Mammary epithelial cell (primary cell): ENCODE measurements at regions not wholly inside any gene's neighbourhood (a gene's known extent, or its start where the extent isn't known, plus 50 kb on each side); places are given as distances from the start of the nearest gene placed in this dataset.

Experiments
- CTCF ChIP-seq, 2 donors: IDR thresholded peaks in 1 of 2; conservative IDR thresholded peaks in 1 of 2; 2 replicates each; pipeline ENCODE4 v1.5.1; 2011 to 2012; ENCODE audit warnings: inconsistent platforms in 2 of 2, low read length in 2 of 2, mild to moderate bottlenecking in 2 of 2, control low read depth in 1 of 2, low read depth in 1 of 2; ENCODE audit not compliant: insufficient read depth in 1 of 2; ENCODE audit errors: extremely low read depth in 1 of 2
- EZH2 ChIP-seq: IDR thresholded peaks from 2 replicates; pipeline ENCODE4 v1.6.1; 2012; ENCODE audit warnings: low read length, inconsistent platforms, borderline replicate concordance

GRCh38 chr6:71404145-71404966, 115.7 kb downstream of the OGFRL1 start:
- no peak for TF ChIP-seq CTCF (conservative IDR thresholded peaks at IDR 0.05 in 1 of 2, IDR thresholded peaks at IDR 0.05 in 1 of 2; ENCODE audit: extremely low read depth in 1 of 2, insufficient read depth in 1 of 2, low read depth in 1 of 2, low read length in 2 of 2)
- TF ChIP-seq EZH2, result no peak
